Neural crest cell (in vitro differentiated cells): ENCODE measurements at regions not wholly inside any gene's neighbourhood (a gene's known extent, or its start where the extent isn't known, plus 50 kb on each side); places are given as distances from the start of the nearest gene placed in this dataset.

Experiments
- DNase-seq: peaks from one replicate; pipeline ENCODE4 v3.0.0; 2021; ENCODE audit warnings: low read depth, mixed read lengths, low spot score
- H3K27ac Mint-ChIP-seq: one replicate; pipeline ENCODE4 v1.8.0; 2021; ENCODE audit warnings: mild to moderate bottlenecking, mixed read lengths; ENCODE audit not compliant: unreplicated experiment
- H3K27me3 Mint-ChIP-seq: 2 replicates; pipeline ENCODE4 v1.8.0; 2021; ENCODE audit warnings: low read depth, mild to moderate bottlenecking, mixed read lengths
- H3K36me3 Mint-ChIP-seq: 2 replicates; pipeline ENCODE4 v1.8.0; 2021; ENCODE audit warnings: low read depth, mild to moderate bottlenecking, mixed read lengths
- H3K4me1 Mint-ChIP-seq: 2 replicates; pipeline ENCODE4 v1.8.0; 2021; ENCODE audit warnings: mixed read lengths
- H3K4me3 Mint-ChIP-seq: one replicate; pipeline ENCODE4 v1.8.0; 2021; ENCODE audit warnings: mild to moderate bottlenecking, mixed read lengths
- H3K9me3 Mint-ChIP-seq: 2 replicates; pipeline ENCODE4 v1.8.0; 2021; ENCODE audit warnings: mixed read lengths
- TF ChIP-seq, protein P1 (sequence below): fragments of 200-600 bp; sonication (generic); conservative IDR thresholded peaks from 2 replicates; pipeline ENCODE4 v1.5.0; 2021; ENCODE audit warnings: antibody characterized with exemption, mild to moderate bottlenecking

DNA sequence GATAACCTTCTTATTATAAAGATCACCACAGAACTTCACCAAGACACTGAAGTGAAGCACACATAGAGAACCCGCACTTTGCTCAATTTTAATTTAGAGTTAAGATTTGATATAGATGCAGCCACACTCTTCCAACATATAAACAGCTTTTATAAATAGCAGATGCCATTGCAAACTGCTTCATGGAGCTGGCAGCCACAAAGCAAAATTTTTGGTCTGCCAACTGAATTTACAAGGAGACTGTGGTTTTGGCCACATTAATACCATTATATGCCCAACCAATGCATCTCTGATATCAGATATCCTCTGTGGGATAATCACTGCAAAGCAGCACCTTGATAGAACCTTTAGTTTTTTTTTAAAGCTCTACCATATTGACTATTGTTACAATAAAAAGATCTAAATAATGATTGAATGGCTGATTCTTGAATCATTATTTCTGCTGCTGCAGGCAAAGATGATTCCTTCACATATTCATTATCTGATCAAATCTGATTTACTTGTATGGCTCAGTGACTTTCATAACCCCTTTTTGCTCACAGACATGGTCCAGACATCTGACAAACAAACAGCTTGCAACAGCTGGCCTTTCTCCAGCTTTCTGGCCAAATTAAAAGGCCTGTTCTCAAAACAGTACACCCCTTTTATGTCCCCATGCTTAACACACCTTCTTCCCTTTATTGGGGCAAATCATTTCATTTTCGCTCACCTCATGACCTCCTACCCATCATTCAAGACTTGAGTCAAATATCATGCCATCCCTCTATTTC is 88.4 kb downstream of the METTL4 start:
- Mint-ChIP-seq H3K36me3 (no peaks in the 10 kb centered on the region), H3K4me1 (no peaks in the 10 kb centered on the region)

GRCh38 chr18:2485983-2486382 is 85.3 kb downstream of the METTL4 start:
- Mint-ChIP-seq H3K4me3 (no peak overlapping the region), H3K27ac (no peak overlapping the region), H3K27me3 (no peaks in the 10 kb centered on the region), H3K9me3 (peaks cover 2% of the 10 kb centered on the region), H3K4me1 (no peaks in the 10 kb centered on the region), H3K36me3 (no peaks in the 10 kb centered on the region)
- TF ChIP-seq, protein P1, sequence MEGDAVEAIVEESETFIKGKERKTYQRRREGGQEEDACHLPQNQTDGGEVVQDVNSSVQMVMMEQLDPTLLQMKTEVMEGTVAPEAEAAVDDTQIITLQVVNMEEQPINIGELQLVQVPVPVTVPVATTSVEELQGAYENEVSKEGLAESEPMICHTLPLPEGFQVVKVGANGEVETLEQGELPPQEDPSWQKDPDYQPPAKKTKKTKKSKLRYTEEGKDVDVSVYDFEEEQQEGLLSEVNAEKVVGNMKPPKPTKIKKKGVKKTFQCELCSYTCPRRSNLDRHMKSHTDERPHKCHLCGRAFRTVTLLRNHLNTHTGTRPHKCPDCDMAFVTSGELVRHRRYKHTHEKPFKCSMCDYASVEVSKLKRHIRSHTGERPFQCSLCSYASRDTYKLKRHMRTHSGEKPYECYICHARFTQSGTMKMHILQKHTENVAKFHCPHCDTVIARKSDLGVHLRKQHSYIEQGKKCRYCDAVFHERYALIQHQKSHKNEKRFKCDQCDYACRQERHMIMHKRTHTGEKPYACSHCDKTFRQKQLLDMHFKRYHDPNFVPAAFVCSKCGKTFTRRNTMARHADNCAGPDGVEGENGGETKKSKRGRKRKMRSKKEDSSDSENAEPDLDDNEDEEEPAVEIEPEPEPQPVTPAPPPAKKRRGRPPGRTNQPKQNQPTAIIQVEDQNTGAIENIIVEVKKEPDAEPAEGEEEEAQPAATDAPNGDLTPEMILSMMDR = no peak
- DNase-seq = no peak

More for the DNA sequence above, 88.4 kb downstream of the METTL4 start:
- no peak overlapping the region for H3K4me3 Mint-ChIP-seq
- TF ChIP-seq, protein P1 = no peak
- no peak for DNase-seq
- H3K27me3 Mint-ChIP-seq = peaks cover 6% of the 10 kb centered on the region
- H3K27ac Mint-ChIP-seq = no peak overlapping the region
- peaks cover 2% of the 10 kb centered on the region for H3K9me3 Mint-ChIP-seq

- TF ChIP-seq, protein P1 = no peak
- no peak overlapping the region for H3K27ac Mint-ChIP-seq
- no peaks in the 10 kb centered on the region for H3K36me3 Mint-ChIP-seq
- no peaks in the 10 kb centered on the region for H3K27me3 Mint-ChIP-seq
- no peaks in the 10 kb centered on the region for H3K4me1 Mint-ChIP-seq
- no peak overlapping the region for H3K4me3 Mint-ChIP-seq
- DNase-seq = no peak
- peaks cover 2% of the 10 kb centered on the region for H3K9me3 Mint-ChIP-seq
Observed at GRCh38 chr18:2486426-2486825, 84.9 kb downstream of the METTL4 start.
